Eye (tissue), 1 donor: ENCODE measurements at regions not wholly inside any gene's neighbourhood (a gene's known extent, or its start where the extent isn't known, plus 50 kb on each side); places are given as distances from the start of the nearest gene placed in this dataset.
"Not testable (repeated sequence)": the region's sequence is repeated elsewhere in the genome, so short reads cannot be mapped to it uniquely, and the experiment has no call there.

Experiments used
- DNase-seq: peaks from one replicate; pipeline ENCODE4 v3.0.0-alpha.2; 2015

DNA sequence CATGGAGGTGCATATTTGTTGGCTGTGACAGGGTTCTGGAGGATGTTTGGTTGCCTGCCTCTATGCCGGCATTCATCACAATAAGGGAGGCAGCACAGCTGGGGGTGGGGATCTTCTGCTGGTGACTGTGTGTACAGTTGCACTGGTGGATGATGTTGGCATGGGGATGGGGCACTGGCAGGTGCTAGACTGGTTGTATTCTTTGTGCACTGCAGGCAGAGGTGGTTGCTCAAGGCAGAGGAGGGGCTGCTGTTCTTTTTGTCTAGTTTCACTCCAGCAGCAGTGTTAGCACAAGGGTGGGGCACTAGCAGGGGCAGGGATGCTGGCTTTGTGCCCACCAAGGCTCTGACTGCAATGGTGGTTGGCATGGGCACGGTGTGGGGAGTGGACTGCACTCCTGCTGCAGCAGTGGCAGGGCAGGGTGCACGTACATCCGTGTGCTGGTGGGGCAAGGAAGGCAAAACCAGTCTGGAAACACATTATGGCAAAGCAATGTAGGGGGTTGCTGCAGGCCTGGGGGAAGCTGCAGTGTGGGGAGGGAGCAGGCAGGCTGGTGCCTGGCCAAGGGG, 69.3 kb downstream of the ISOC1 start:
- no peak for DNase-seq

DNA sequence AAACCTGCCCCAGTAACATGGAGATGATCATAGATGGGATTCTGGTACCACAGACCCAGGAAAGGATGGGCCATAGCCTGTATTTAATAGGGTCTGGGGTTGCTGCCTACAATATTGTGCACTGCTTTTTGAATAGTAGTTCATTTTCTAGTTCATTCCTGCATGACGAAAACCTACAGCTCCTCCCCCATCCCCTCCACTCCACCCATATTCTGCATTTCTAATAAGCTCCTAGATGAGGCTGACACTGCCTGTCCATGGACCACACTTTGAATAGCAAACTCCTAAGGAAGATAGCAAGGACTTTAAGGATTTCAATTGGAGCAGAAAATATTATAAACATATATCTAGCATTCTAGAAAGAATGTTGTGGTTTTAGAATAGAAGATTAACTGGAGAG, 75.5 kb downstream of the ISOC1 start:
- no peak for DNase-seq

DNA sequence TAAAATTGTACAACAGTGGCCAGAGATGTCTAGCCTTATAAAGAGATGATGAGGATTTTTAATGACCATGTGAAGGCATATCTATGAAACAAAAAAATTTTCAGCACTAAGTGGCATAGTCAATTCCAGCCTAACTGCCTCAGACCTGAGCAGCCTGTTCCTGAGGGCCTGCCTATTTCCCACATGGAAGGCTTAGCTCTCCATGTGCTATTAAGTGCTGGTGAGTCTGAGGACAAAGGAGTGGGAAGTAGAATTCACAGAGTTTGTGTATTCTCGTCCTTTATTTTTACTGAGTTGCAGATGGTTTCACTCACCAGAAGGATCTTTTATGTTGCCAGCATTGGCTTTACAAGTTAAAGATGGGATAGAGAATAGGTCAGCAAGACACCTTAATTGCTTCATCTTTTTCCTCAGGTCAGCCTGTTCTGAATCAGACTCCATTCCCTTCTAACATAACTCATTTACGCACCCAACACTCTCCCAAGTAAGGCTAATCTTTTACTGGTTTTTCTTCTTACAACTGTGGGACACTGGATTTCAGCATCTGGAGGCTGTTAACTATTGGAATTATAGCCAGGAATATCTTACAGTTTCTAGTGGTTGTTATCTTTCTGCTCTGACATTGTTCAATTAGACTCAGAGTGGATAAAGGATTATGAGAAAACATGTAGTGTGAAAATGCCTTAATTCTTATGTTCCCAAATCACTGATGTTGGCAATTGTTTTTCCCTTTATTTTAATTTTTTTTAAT, 76.8 kb downstream of the ISOC1 start:
- peak; percentile 43 for DNase-seq

DNA sequence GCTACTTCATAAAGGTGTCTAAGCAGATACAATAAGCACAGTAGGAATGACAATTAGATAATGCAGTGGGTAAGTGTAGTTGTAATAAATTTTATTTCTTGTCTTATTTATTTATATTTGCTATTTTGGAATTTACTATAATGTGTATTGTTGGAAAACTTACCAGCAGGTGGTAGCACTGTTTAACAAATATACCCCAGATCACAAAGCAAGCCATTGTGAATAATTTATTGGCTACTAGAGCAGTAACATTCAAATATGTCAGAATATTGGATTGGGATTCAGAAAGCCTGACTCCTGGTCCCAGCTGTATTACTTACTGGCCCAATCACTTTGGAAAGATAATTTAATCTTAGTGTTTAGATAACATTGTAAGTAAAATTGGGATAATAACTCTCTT, 78.0 kb downstream of the ISOC1 start:
- peak; percentile 46 for DNase-seq

DNA sequence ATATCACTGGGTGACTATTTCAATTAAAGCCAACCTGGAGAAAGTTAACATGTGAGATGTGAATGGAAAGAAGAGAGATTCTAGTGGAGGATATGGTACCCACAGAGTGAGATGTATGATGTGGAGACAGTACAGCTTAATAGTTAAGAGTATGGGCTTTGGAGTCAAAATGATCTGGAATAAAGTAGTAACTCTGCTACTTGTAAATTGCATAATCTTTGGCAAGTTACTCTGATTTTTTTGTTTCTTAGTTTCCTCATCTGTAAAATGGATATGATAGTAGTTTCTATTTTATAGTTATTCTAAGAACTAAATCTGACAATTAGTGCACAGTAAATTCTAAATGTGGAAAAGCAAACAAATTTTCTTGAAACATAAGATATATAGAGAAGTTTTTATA, 79.2 kb downstream of the ISOC1 start:
- no peak for DNase-seq

DNA sequence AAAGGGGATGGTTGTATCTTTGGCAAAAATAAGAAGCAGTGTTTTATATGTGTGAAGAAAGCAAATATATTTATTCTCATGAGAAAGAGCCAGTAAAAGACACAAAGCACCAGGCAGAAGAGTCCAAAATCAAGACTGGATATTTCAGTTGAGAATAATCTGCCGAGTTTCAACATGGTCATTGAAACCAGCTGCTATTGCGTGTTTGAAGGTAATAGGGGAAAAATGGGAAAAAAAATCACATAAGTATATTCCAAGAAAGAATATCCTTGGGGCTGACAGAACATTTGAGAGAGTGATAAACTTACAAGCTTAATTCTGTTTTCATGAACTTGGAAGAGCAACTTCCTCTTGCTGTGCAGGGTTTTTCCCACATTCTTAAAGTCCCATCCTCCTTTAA, 79.9 kb downstream of the ISOC1 start:
- DNase-seq, result no peak

DNA sequence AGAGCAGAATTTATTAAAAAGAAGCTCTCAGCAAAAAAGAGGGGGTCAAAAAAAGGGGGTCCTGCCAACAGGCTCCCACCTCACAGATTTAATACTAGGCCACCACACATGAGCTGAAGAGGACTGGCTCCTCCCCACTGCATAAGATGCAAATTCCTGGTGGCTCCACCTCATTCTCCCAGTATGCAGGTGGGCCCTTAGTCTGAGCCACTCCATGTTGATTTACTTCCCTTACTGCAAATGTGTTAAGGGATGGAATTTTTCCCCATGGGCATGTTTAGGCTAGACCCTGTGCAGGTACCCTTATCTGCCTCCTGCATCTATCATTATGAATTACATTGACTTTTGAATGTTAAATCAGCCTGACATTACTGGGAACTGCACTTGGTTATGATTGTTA, 82.9 kb downstream of the ISOC1 start:
- DNase-seq, result no peak

DNA sequence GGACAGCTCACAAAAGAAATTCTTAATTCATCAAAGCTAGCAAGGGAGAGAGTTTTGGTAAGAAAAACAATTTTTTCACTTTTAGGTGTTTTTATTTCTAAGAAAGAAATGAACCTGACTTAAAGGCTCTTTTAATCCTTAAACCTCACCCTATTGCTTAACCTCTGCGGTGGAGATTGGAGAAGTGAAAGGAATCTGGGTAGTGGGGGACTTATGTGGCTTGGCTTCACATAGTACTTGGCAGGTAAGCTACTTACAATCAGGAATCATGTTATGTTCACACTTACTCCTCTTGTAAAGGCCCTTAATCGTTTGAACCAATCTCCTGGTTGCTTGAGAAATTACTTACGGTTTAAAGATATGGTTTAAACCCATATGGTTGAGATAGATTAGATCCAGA, 104.8 kb downstream of the ISOC1 start:
- DNase-seq, result no peak

DNA sequence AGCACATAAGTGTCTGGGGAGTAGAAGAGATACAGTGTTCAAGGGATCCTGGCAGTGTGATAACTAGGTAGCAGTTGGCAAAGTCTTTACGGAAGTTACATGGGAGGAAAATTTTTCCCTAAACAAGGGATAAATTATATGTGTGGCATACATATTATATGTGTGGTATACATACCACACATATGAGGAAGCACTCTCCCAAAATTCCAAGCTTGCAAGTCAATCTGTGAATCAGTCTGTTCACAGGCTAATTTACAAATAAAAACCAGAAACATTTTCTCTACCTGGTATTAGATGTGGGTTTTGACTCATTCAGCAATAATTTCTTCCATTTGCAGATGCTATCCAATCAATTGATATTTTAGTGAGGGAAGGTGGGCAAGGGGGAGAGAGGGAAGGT, 110.0 kb downstream of the ISOC1 start:
- no peak for DNase-seq

DNA sequence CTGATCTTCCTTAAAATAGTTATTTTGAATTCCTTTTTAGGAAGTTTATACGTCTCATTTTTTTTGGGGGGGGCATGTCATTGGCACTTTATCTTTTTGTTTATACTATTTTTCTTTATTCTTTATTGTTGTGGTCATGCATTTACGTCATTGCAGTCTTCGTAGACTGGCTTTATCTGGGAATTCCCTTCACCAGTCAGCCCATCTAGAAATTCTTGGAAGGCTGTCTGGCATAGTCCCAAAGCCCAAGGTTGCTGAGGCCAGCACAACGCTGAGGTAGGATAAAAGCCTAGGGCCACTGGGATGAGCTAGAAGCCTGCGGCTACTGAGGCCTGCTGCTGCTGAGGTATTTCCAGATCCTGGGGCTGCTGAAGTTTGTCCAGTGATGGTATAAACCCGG, 121.5 kb downstream of the ISOC1 start:
- no peak for DNase-seq

DNA sequence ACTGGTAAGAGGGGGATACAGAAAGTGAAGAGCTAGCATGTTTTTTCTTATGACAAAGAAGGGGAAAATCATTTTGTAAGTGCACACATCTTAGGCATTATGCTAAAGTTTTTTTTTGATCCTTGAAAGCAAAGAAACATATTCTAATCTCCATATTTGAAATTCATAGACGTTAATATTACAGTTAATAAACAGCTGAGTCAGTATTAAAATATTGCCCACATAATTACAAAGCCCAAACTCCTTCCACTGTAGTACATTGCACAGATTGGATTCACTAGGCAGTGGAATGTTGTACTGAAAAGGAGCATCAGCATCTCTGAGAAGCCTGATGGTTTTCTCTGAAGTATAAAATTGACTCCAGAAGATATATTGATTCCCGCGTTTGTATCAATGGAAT, 122.6 kb downstream of the ISOC1 start:
- DNase-seq, result no peak

DNA sequence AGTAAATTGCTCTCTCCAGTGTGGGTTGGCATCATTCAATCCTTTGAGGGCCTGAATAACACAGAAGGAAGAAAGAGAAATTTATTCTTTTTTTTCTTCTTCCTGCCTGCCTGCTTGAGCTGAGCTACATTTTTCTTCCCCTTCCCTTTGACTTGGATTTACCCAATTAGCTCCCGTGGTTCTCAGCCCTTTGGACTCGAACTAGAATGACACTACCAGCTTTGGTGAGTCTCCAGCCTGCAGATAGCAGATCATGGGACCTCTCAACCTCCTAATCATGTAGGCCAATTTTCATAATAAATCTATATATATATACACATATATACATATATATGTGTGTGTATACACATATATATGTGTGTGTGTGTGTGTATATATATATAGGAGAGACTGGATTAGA, 128.6 kb downstream of the ISOC1 start:
- no peak for DNase-seq

DNA sequence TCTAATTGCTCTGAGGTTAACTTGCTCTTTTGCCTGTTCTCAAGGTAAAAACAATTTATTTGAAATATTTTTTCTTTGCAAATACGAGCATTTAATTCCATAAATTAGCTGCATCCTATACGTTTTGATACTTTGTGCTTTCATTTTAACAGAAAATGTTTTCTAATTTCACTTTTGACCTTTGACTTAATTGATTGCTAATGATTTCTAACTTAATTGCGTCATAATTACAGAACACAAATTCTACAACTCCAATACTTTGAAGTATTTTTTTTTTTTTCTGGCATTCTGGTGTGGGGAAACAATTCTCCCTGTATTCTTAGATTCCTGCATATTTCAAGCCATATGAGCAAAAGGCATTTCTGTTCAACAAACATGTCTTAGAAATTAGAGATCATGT, 134.0 kb downstream of the ISOC1 start:
- DNase-seq, result no peak

DNA sequence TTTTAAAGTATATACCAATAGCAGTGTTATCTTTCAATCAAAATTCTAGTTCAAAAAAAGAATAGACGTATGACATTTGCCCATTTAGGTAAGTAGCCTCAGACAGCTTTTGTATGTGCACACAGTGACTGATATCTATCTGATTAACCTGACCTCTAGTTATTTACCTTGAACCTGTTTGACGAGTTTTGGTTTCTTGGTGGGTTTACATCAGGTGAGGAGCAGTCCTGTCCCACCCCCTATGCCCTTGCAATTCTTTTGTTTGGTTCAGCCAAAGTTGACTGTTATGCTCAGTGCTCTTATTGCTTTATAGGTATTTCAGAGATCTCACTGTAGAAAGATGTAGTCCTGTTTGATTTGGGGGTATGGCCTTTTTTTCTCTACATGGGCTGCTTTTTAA, 147.2 kb downstream of the ISOC1 start:
- DNase-seq, result no peak

DNA sequence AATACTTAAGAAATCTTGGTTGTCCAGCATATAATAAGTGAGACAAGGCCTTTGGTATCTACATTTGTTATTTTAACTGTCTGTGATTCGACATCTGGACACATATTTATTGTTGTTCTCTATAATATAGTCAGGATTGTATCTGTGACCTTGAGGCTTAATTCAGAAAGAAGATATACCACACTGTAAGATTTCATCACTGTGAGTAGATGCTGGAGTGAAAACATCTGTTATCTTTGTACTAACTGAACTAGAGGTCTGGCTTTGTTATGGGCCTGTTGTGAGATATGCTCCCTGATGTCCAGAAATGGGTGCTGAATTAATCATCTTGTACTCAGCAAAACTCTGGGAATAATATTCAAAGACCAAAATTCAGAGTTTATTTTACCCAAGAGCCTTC, 148.5 kb downstream of the ISOC1 start:
- no peak for DNase-seq

DNA sequence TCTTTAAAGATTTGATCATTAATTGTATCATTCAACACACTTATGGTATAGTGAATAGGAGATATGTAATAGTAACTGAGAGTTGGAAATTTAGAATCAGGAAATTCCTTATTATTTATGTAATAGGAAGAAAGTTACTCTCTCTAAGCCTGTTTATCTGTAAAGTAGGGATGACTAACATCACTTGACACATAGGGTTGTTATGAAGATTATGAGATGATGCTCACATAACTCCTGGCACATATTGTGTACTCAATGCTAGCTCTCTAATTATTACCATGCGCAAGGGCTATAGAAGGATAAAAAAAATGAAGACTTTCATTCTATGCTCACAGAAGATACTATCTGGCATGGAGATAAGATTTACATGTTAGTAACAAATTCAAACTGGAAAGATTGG, 149.9 kb downstream of the ISOC1 start:
- DNase-seq, result no peak

DNA sequence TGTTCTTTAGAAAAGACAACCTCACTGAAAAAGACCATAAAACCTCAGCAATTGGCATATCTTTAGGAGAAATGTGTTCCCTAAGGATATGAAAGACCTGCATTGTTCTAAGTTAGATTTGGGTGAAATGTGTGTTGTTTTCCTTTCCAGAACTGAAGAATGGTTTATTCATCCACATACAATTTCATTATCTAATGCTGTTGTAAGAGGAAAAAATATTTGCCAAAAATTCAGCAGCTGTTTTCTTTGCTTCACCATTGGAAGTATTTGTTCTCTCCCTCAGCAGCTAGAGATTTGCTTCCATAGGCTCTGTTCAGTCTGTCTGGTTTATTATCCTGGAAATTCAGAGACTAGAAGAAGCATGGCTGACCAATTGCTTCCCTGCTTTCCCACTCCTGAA, 150.9 kb downstream of the ISOC1 start:
- DNase-seq, result no peak

DNA sequence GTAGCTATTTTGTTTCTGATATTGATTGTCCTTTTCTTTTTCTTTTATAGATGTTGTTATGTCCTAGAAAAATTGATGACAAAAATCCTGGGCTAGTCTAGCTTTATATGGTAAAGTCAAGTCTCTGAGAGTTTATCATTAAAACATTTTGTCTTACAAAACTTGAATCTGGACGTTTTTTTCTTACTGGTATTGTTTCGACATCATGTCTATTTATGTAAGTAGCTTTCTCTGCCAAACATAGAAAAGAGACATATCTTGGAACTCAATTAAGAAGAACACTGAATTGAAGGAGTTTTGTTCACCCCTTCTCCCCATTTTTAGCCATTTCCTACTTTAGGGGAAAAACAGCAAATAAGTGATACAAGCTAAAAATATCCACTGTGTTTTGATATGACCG, 151.5 kb downstream of the ISOC1 start:
- DNase-seq, result no peak

DNA sequence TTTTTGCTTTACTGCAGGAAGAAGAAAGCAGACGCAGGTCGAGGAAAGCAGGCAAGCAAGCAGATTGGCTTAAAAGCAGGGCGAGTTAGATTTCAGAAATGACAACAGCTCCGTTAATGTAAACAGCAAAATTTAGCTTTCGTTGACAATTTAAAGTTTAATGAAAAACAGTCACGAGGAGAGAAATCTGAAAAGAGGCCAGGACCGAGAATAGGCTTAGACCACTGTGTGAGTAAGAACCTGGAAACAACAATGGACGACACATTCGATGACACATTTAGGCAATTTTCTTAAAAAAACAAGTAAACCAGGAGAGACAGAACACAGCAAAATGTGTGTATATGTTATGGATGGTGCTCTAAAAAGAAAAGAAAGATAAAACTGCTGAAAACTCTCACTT, 155.3 kb downstream of the ISOC1 start:
- no peak for DNase-seq

DNA sequence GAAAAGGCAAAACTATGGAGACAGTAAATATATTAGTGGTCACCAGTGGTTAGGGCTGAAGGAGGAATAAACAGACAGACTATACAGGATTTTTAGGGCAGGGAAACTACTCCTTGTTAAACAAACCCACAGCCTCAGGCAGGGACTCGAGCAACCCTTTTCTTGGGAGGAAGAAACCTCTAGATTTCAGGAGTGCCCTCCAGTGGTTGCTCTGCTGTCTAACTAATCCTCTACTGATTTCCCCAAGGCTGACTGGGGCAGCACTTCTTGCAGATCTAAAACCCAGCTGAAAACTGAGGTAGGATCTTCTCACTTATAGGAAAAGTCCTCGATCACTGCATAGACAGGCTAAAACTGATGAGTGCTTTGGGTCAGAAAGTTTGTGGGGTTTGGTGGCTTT, 176.8 kb downstream of the ISOC1 start:
- DNase-seq, result no peak

DNA sequence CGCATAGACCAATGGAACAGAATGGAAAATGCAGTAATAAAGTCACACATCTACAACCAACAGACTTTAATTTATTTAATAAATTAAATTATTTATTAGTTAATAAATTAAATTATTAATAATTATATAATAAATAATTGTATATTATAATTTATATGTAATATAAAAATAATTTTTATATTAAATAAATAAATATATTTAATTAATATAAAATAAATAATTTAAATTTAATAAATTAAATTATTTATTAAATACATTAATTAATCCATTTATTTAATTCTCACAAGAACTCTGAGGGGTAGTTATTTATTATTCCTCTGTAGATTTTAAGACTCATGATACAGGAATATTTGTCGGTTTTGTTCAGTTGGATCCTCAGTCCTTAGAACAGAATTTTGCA, 176.1 kb upstream of the ADAMTS19 start:
- DNase-seq, result no peak

DNA sequence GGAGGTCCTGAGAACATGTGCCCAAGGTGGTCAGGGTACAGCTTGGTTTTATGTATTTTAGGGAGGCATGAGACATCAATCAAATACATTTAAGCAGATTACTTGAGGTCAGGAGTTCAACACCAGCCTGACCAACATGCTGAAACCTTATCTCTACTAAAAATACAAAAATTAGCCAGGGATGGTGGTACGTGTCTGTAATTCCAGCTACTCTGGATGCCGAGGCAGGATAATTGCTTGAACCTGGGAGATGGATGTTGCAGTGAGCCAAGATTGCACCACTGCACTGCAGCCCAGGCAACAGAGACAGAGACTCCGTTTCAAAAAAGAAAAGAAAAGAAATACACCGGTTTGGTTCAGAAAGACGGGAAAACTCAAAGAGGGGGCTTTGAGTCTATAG, 165.9 kb upstream of the ADAMTS19 start:
- DNase-seq, result not testable (repeated sequence)

DNA sequence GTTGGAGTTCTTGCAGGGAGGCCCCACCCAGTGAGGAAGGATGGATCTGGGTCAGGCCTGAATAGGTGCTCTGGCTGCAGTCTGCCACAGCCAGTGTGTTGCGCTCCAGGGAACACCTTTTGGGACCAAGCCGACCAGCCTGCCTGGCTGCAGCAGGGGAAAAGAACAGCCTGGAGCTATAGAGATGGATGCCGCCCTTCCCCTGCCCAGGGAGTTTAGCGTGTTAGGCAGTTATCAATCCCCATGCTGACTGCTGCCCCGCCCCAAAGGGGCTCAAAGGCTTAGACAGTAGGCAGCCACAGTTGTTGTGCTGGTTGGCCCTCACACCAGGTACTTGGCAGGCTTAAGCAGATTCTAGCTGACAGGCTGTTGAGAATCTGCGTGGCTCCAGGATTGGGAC, 153.4 kb upstream of the ADAMTS19 start:
- no peak for DNase-seq

DNA sequence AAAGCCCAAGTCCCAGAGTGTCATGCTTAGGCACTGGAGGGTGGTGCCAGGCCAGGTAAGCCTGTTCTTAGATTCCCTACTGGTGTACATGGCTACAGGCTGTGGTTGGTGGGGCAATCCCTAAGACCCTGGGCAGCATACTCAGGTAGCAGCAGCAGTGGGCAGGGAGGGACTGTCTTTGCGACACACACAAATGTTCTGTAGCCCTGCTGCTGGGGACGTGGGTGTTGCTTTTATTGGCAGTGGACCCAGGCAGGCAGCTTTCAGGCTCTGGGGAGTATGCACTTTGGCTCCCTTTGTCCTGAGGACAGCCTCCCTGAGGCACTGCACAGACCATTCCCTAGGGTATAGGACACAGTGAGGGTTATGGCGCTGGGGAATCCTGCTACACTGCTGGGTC, 137.1 kb upstream of the ADAMTS19 start:
- no peak for DNase-seq

DNA sequence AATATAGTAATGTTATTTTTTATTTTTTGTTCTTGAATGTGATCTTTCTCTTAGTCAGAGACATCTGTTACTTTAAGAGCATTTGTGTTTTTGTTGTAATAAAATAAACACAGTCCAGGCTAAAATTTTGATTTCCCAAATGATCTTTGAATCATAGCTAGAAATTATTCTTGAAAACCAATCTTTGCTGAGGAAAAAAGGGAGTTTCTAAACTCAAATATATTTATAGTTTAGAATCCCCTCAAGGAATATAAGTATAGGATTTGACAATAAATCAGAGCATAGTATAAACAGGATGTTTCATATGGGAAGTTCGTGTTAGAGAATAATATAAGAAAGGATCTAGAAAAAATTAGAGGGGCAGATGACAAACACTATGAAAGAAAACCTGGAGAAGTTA, 118.8 kb upstream of the ADAMTS19 start:
- DNase-seq, result no peak
